ENCODE measurements at regions not wholly inside any gene's neighbourhood (a gene's known extent, or its start where the extent isn't known, plus 50 kb on each side); places are given as distances from the start of the nearest gene placed in this dataset.

- H3K36me3 ChIP-seq (ENCODE audit: low read depth, missing control alignments): no peaks in the 10 kb centered on the region
- no peak for TF ChIP-seq CTCF (IDR thresholded peaks at IDR 0.05)
- no peak for TF ChIP-seq POLR2A (IDR thresholded peaks at IDR 0.05)
- 66 to 71% methylated on average over 14 of the region's 14 CpGs for WGBS, 2 donors
- no peak overlapping the region for H3K27ac ChIP-seq
- no peak for DNase-seq
- no peaks in the 10 kb centered on the region for H3K9me3 ChIP-seq
- intact Hi-C loops (cut with DNase I; ENCODE audit: low total_unique reads): no loop called here
- H3K27me3 ChIP-seq: no peaks in the 10 kb centered on the region
- no peaks in the 10 kb centered on the region for H3K4me1 ChIP-seq
- H3K4me3 ChIP-seq: no peak overlapping the region
These were observed 135.6 kb upstream of the RET start for GRCh38 chr10:42941295-42941644.

GRCh38 chr10:42941790-42942189 is 135.1 kb upstream of the RET start:
- no peak for DNase-seq
- intact Hi-C loops (cut with DNase I; ENCODE audit: low total_unique reads): no loop called here
- no peaks in the 10 kb centered on the region for H3K36me3 ChIP-seq (ENCODE audit: low read depth, missing control alignments)
- H3K27ac ChIP-seq: no peak overlapping the region
- TF ChIP-seq POLR2A (IDR thresholded peaks at IDR 0.05): no peak
- TF ChIP-seq CTCF (IDR thresholded peaks at IDR 0.05): no peak
- H3K9me3 ChIP-seq: no peaks in the 10 kb centered on the region
- H3K27me3 ChIP-seq: no peaks in the 10 kb centered on the region
- H3K4me3 ChIP-seq: no peak overlapping the region
- 68 to 87% methylated on average over 3 to 5 of the region's 5 CpGs for WGBS, 2 donors
- H3K4me1 ChIP-seq: no peaks in the 10 kb centered on the region

- H3K4me1 ChIP-seq: no peaks in the 10 kb centered on the region
- H3K27ac ChIP-seq: no peak overlapping the region
- no peaks in the 10 kb centered on the region for H3K36me3 ChIP-seq (ENCODE audit: low read depth, missing control alignments)
- 90 to 92% methylated on average over 7 of the region's 7 CpGs for WGBS, 2 donors
- intact Hi-C loops (cut with DNase I; ENCODE audit: low total_unique reads): no loop called here
- H3K4me3 ChIP-seq: no peak overlapping the region
- H3K27me3 ChIP-seq: no peaks in the 10 kb centered on the region
- no peak for TF ChIP-seq POLR2A (IDR thresholded peaks at IDR 0.05)
- no peak for TF ChIP-seq CTCF (IDR thresholded peaks at IDR 0.05)
- DNase-seq: no peak
- H3K9me3 ChIP-seq: no peaks in the 10 kb centered on the region
These were observed 134.5 kb upstream of the RET start for GRCh38 chr10:42942279-42942950.

- no peaks in the 10 kb centered on the region for H3K9me3 ChIP-seq
- no peaks in the 10 kb centered on the region for H3K36me3 ChIP-seq (ENCODE audit: low read depth, missing control alignments)
- intact Hi-C loops (cut with DNase I; ENCODE audit: low total_unique reads): no loop called here
- WGBS, 2 donors: 86 to 90% methylated on average over 5 to 9 of the region's 9 CpGs
- no peaks in the 10 kb centered on the region for H3K27me3 ChIP-seq
- no peak overlapping the region for H3K27ac ChIP-seq
- no peak overlapping the region for H3K4me3 ChIP-seq
- no peak for DNase-seq
- TF ChIP-seq POLR2A (IDR thresholded peaks at IDR 0.05) (no peak), CTCF (IDR thresholded peaks at IDR 0.05) (no peak)
- no peaks in the 10 kb centered on the region for H3K4me1 ChIP-seq
These were observed 133.6 kb upstream of the RET start for GRCh38 chr10:42943025-42943818.

Measured in testis (tissue), 2 donors.